Heart right ventricle (tissue), 16 donors: ENCODE measurements at regions not wholly inside any gene's neighbourhood (a gene's known extent, or its start where the extent isn't known, plus 50 kb on each side); places are given as distances from the start of the nearest gene placed in this dataset.
"Not testable (repeated sequence)": the region's sequence is repeated elsewhere in the genome, so short reads cannot be mapped to it uniquely, and the experiment has no call there.

Experiments used
- ATAC-seq, 8 donors: fragments of 200-7000 bp; cut with Tn5 transposase; one replicate each; pipeline ENCODE4 v1.9.1; 2020; ENCODE audit warnings: mild to moderate bottlenecking in 8 of 8, moderate library complexity in 8 of 8, moderate number of reproducible peaks in 1 of 8
- DNase-seq, 2 donors: peaks; one replicate each; pipeline ENCODE4 v3.0.0-alpha.2; 2020
- H3K27ac ChIP-seq, 10 donors: fragments of 200-600 bp; sonication (generic) in 2 of 10; one replicate each; pipeline versions ENCODE4 v1.5.0 to v1.8.0; 2020 to 2022; ENCODE audit warnings: mild to moderate bottlenecking in 3 of 10
- H3K27me3 ChIP-seq, 7 donors: fragments of 200-600 bp; one replicate each; pipeline ENCODE4 v1.8.0; 2021 to 2022; ENCODE audit warnings: mild to moderate bottlenecking in 2 of 7
- H3K36me3 ChIP-seq, 9 donors: fragments of 200-600 bp; sonication (generic) in 1 of 9; one replicate each; pipeline versions ENCODE4 v1.5.0 to v1.8.0; 2020 to 2022; ENCODE audit warnings: mild to moderate bottlenecking in 2 of 9
- H3K4me1 ChIP-seq, 9 donors: fragments of 200-600 bp; sonication (generic) in 1 of 9; one replicate each; pipeline versions ENCODE4 v1.5.0 to v1.8.0; 2020 to 2022; ENCODE audit warnings: mild to moderate bottlenecking in 4 of 9
- H3K4me3 ChIP-seq, 10 donors: fragments of 200-600 bp; sonication (generic) in 2 of 10; one replicate each; pipeline versions ENCODE4 v1.5.0 to v1.8.0; 2020 to 2022; ENCODE audit warnings: mild to moderate bottlenecking in 7 of 10, moderate library complexity in 2 of 10
- H3K9me3 ChIP-seq, 11 donors: fragments of 200-600 bp in 10 of 11; sonication (generic) in 2 of 11; one replicate each; pipeline versions ENCODE4 v1.5.0 to v1.8.0; 2013 to 2022; ENCODE audit warnings: mild to moderate bottlenecking in 2 of 11, control low read depth in 1 of 11, moderate library complexity in 1 of 11
- CTCF ChIP-seq, 9 donors: fragments of 200-600 bp; sonication (generic) in 2 of 9; IDR thresholded peaks; one replicate each; pipeline versions ENCODE4 v1.5.0 to v1.8.0; 2021 to 2022; ENCODE audit warnings: antibody characterized with exemption in 9 of 9, mild to moderate bottlenecking in 5 of 9, moderate library complexity in 1 of 9
- WGBS, 2 donors: extraction: QIAGEN DNeasy Blood & Tissue Kit; methylation state at CpG; one replicate each; pipeline ENCODE4 v1.1.7; 2013; ENCODE audit warnings: inconsistent platforms in 1 of 2; 5-methylcytosine and 5-hydroxymethylcytosine counted together
- intact Hi-C, 10 donors: fragments of 100-400 bp; cut with DNase I; formaldehyde crosslinking; loops; one replicate each; pipeline versions ENCODE4 v1.11.1 to v1.14.2; 2022
- donor health status: Arrhythmogenic right ventricular cardiomyopathy.
- donor health status: ischemic (EF 13 %, LVEDD 7.1; RV severe dilation, severe dysfunction).
- donor health status: healthy with polysubstance abuse.
- donor health status: DM: no; HTN: yes; CAD: no.
- donor health status: DM: no; HTN: no; CAD: no.
- donor health status: ischemic (EF 25% LVEDD 6.9; RV normal size, moderate dysfunction).
- donor health status: ischemic (EF 25% LVEDD 5.7; RV mildly dilated, moderate dysfunction).
- donor health status: healthy.
- donor health status: DM: yes; HTN: yes; CAD: no.
- donor health status: Ischemic cardiomyopathy.
- donor health status: ischemic (EF 35%, LVEDD 5.7; RV mildly dilated, moderate dysfunction).
- donor health status: nonischemic (EF 11% LVEDD 7.7; RV severe dilation, severe dysfunction).
- donor health status: DM: yes; HTN: yes; CAD: no.
- donor health status: PGD.
- donor health status: ischemic (EF 29% LVEDD 5.4; RV normal size, mild dysfunction).
- donor health status: nonischemic (EF 23%, LVEDD 6.1; RV moderate dilation, normal function).

- ATAC-seq (peak in 7 of 8 donors; percentile 24 to 77 (median 62)), DNase-seq (peak; percentile 23 to 32)
- Histone ChIP-seq H3K27me3 (no peaks in the 10 kb centered on the region), H3K9me3 (peaks cover 0 to 12% (median 0%) of the 10 kb centered on the region in 11 donors), H3K36me3 (no peaks in the 10 kb centered on the region), H3K4me1 (peaks cover 0 to 20% (median 0%) of the 10 kb centered on the region in 9 donors), H3K4me3 (peak overlapping the region in 1 of 10 donors; percentile 0), H3K27ac (peak overlapping the region in 3 of 10 donors; percentile 50 to 59 (median 51))
- no peak for TF ChIP-seq CTCF (IDR thresholded peaks at IDR 0.05)
- intact Hi-C loops, result no loop called here
- WGBS, 2 donors, result 60 to 62% methylated on average over 6 of the region's 6 CpGs
These were observed 160.8 kb upstream of the KYNU start for GRCh38 chr2:142716463-142717242.

GRCh38 chr2:142714600-142714999 lies 162.9 kb upstream of the KYNU start:
- intact Hi-C loops, result no loop called here
- DNase-seq, result no peak
- peaks cover 0 to 12% (median 0%) of the 10 kb centered on the region in 11 donors for H3K9me3 ChIP-seq
- H3K4me1 ChIP-seq, result peaks cover 0 to 20% (median 0%) of the 10 kb centered on the region in 9 donors
- H3K27ac ChIP-seq, result no peak overlapping the region
- WGBS, 2 donors, result 85 to 88% methylated on average over 2 of the region's 2 CpGs
- TF ChIP-seq CTCF (IDR thresholded peaks at IDR 0.05), result no peak
- H3K4me3 ChIP-seq, result no peak overlapping the region
- no peaks in the 10 kb centered on the region for H3K27me3 ChIP-seq
- H3K36me3 ChIP-seq, result no peaks in the 10 kb centered on the region
- no peak for ATAC-seq

GRCh38 chr2:142710336-142710735 lies 167.1 kb upstream of the KYNU start:
- WGBS, 2 donors, result 68 to 74% methylated on average over 1 of the region's 1 CpG
- no peak for ATAC-seq
- Histone ChIP-seq H3K4me3 (no peak overlapping the region), H3K27me3 (no peaks in the 10 kb centered on the region), H3K4me1 (no peaks in the 10 kb centered on the region), H3K27ac (no peak overlapping the region), H3K36me3 (no peaks in the 10 kb centered on the region), H3K9me3 (peaks cover 0 to 12% (median 0%) of the 10 kb centered on the region in 11 donors)
- TF ChIP-seq CTCF (IDR thresholded peaks at IDR 0.05), result no peak
- no peak for DNase-seq
- intact Hi-C loops, result no loop called here

- no peaks in the 10 kb centered on the region for H3K4me1 ChIP-seq
- ATAC-seq, result no peak
- intact Hi-C loops, result no loop called here
- no peaks in the 10 kb centered on the region for H3K27me3 ChIP-seq
- H3K9me3 ChIP-seq, result peaks cover 0 to 3% (median 0%) of the 10 kb centered on the region in 11 donors
- no peak for TF ChIP-seq CTCF (IDR thresholded peaks at IDR 0.05)
- H3K4me3 ChIP-seq, result no peak overlapping the region
- no peak overlapping the region for H3K27ac ChIP-seq
- 92 to 95% methylated on average over 14 of the region's 14 CpGs for whole genome bisulfite sequencing, 2 donors
- H3K36me3 ChIP-seq, result no peaks in the 10 kb centered on the region
- DNase-seq, result no peak
These were observed 170.1 kb upstream of the KYNU start for GRCh38 chr2:142707318-142707717.

GRCh38 chr2:142702397-142702796 lies 175.1 kb upstream of the KYNU start:
- H3K4me1 ChIP-seq, H3K27ac ChIP-seq, H3K27me3 ChIP-seq, H3K4me3 ChIP-seq, ATAC-seq, H3K36me3 ChIP-seq, H3K9me3 ChIP-seq, DNase-seq, intact Hi-C loops: not testable (repeated sequence)
- WGBS, 2 donors, result 95 to 97% methylated on average over 19 of the region's 24 CpGs

GRCh38 chr2:142695350-142696257 lies 181.9 kb upstream of the KYNU start:
- ATAC-seq, H3K27me3 ChIP-seq, H3K4me1 ChIP-seq, H3K9me3 ChIP-seq, DNase-seq, H3K36me3 ChIP-seq, H3K4me3 ChIP-seq, H3K27ac ChIP-seq, intact Hi-C loops: not testable (repeated sequence)
- 35 to 38% methylated on average over 11 of the region's 11 CpGs for WGBS, 2 donors
